Glutamatergic neuron (in vitro differentiated cells): ENCODE measurements at regions not wholly inside any gene's neighbourhood (a gene's known extent, or its start where the extent isn't known, plus 50 kb on each side); places are given as distances from the start of the nearest gene placed in this dataset.
A peak's percentile ranks its signal among the peaks of the same experiment; 100 is the strongest.

Experiments used
- DNase-seq: peaks from one replicate; pipeline ENCODE4 v3.0.0; 2022
- H3K27ac Mint-ChIP-seq: one replicate; pipeline ENCODE4 v1.8.0; 2020; ENCODE audit warnings: mild to moderate bottlenecking, mixed read lengths, inconsistent platforms; ENCODE audit not compliant: unreplicated experiment
- H3K27me3 Mint-ChIP-seq: one replicate; pipeline ENCODE4 v1.8.0; 2020; ENCODE audit warnings: mild to moderate bottlenecking, moderate library complexity, mixed read lengths, inconsistent platforms; ENCODE audit not compliant: unreplicated experiment
- H3K36me3 Mint-ChIP-seq: one replicate; pipeline ENCODE4 v1.8.0; 2020; ENCODE audit warnings: mild to moderate bottlenecking, mixed read lengths, inconsistent platforms; ENCODE audit not compliant: unreplicated experiment
- H3K4me1 Mint-ChIP-seq: one replicate; pipeline ENCODE4 v1.8.0; 2020; ENCODE audit warnings: mild to moderate bottlenecking, low read depth, mixed read lengths, inconsistent platforms; ENCODE audit not compliant: unreplicated experiment
- H3K4me3 Mint-ChIP-seq: one replicate; pipeline ENCODE4 v1.8.0; 2020; ENCODE audit warnings: mild to moderate bottlenecking, mixed read lengths, inconsistent platforms; ENCODE audit not compliant: unreplicated experiment
- H3K9me3 Mint-ChIP-seq: one replicate; pipeline ENCODE4 v1.8.0; 2020; ENCODE audit warnings: mild to moderate bottlenecking, moderate library complexity, mixed read lengths, inconsistent platforms; ENCODE audit not compliant: unreplicated experiment
- TF ChIP-seq, protein P1 (sequence below): fragments of 200-600 bp; sonication (generic); IDR thresholded peaks from one replicate; pipeline ENCODE4 v1.5.0; 2021; ENCODE audit not compliant: partially characterized antibody, unreplicated experiment

DNA sequence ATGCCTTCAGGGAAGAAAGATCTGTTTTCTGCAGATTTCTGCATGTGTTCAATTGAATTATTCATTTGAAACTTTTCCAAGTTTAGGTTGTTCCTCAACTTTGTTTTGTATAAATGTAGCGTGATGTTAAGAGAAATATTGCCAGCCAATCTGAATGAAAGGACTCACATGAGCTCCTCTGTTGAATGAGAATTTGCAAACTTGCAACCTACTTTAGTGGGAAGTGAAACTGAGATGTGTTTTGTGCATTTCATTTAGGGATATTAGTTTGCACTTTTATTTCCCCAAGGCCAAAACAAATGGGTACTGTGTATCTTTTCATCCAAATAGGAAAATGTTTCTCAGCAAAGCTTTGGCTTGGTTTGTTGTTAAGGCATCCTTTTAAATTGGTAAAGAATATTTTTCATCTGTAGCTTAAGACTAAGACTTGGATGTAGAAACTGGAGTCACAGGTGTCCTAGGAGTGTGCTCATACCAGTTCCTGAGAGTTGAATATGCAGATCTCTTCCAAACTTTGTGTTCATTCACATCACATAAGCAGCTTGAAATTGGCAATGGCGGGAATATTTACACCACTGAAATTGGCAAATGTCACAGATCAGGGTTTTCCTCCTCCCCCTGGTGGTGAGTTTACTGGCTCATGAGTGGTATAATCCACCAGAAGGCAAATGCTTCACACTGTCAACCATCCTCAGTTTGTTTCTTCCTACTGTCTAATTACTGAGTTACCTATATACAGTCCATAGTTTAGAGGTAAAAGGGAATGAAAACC, 193.6 kb upstream of the BANK1 start:
- TF ChIP-seq, protein P1, sequence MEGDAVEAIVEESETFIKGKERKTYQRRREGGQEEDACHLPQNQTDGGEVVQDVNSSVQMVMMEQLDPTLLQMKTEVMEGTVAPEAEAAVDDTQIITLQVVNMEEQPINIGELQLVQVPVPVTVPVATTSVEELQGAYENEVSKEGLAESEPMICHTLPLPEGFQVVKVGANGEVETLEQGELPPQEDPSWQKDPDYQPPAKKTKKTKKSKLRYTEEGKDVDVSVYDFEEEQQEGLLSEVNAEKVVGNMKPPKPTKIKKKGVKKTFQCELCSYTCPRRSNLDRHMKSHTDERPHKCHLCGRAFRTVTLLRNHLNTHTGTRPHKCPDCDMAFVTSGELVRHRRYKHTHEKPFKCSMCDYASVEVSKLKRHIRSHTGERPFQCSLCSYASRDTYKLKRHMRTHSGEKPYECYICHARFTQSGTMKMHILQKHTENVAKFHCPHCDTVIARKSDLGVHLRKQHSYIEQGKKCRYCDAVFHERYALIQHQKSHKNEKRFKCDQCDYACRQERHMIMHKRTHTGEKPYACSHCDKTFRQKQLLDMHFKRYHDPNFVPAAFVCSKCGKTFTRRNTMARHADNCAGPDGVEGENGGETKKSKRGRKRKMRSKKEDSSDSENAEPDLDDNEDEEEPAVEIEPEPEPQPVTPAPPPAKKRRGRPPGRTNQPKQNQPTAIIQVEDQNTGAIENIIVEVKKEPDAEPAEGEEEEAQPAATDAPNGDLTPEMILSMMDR = peak; percentile 51
- Mint-ChIP-seq H3K4me3 (no peak overlapping the region), H3K36me3 (no peaks in the 10 kb centered on the region), H3K27me3 (peaks cover 3% of the 10 kb centered on the region), H3K27ac (no peak overlapping the region), H3K4me1 (no peaks in the 10 kb centered on the region), H3K9me3 (no peaks in the 10 kb centered on the region)
- no peak for DNase-seq

DNA sequence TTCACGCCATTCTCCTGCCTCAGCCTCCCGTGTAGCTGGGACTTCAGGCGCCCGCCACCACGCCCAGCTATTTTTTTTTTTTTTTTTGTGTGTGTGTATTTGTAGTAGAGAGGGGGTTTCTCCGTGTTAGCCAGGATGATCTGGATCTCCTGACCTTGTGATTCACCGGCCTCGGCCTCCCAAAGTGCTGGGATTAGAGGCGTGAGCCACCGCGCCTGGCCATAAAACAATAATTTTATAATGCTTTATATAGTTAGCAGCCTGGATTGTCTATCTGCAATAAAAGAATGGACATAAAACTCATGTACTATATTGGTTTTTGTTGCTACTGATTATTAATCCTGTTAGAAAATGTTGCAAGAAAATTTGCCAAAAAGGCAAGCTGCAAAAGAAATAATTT, 195.9 kb upstream of the BANK1 start:
- Mint-ChIP-seq H3K9me3 (no peaks in the 10 kb centered on the region), H3K36me3 (no peaks in the 10 kb centered on the region), H3K4me1 (no peaks in the 10 kb centered on the region), H3K27ac (no peak overlapping the region), H3K4me3 (no peak overlapping the region), H3K27me3 (peaks cover 1% of the 10 kb centered on the region)
- TF ChIP-seq, protein P1 = no peak
- DNase-seq = no peak

DNA sequence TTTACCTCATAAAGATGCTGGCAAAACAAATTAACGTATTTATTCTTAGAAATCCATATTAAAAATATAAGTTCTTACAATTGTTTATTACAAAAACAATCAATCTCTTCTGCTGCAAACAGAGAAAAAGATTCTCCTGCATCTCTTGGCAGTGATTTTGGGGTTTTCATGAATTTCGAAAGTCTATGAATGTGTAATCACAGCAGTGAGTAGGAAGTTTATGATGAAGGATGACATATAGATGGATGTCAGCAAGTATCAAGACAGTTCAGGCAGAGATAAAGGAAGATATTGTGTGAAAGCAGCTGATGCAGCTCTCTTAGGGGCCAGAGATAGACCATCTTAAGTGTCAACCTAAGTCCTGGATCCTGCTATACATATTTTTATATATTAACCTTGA, 196.9 kb upstream of the BANK1 start:
- Mint-ChIP-seq H3K4me1 (no peaks in the 10 kb centered on the region), H3K9me3 (no peaks in the 10 kb centered on the region), H3K36me3 (no peaks in the 10 kb centered on the region), H3K27ac (no peak overlapping the region), H3K4me3 (no peak overlapping the region), H3K27me3 (peaks cover 1% of the 10 kb centered on the region)
- no peak for DNase-seq
- TF ChIP-seq, protein P1 = no peak

DNA sequence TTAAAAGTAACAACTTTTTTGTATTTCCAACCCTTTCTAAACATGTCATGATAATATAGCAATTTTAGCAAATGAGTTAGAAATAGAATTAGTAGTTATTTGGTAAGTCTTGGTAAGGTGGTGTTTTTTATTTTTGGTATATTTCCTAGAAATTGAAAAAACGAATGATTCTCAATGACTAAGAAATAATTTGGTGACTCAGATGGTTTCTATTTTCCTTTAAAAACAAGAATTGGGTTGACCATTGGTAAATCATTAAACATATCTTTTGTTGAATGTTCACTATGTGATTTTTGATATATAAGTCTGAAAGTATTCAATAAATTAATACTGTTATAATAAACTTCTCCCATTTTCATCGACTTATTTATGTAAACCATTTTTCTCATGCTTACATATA, 206.2 kb upstream of the BANK1 start:
- Mint-ChIP-seq H3K27me3 (no peaks in the 10 kb centered on the region), H3K4me1 (no peaks in the 10 kb centered on the region), H3K9me3 (peaks cover 2% of the 10 kb centered on the region), H3K27ac (no peak overlapping the region), H3K4me3 (no peak overlapping the region), H3K36me3 (no peaks in the 10 kb centered on the region)
- no peak for DNase-seq
- TF ChIP-seq, protein P1 = no peak

DNA sequence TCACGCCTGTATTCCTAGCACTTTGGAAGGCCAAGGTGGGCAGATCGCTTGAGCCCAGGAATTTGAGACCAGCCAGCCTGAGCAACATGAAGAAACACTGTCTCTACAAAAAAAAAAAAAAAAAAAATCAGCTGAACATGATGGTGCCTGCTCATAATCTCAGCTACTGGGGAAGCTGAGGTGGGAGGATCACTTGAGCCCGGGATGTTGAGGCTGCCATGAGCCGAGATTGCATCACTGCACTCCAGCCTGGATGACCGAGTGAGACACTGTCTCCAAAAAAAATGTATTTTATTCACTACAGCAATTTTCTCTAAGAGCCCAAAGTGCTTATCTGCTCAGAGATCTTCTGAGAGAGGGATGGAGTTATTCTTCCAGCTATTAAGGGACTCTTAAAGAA, 215.8 kb upstream of the PPP3CA start:
- no peaks in the 10 kb centered on the region for H3K36me3 Mint-ChIP-seq
- TF ChIP-seq, protein P1 = no peak
- DNase-seq = no peak
- H3K27ac Mint-ChIP-seq = no peak overlapping the region
- H3K4me3 Mint-ChIP-seq = no peak overlapping the region
- H3K4me1 Mint-ChIP-seq = no peaks in the 10 kb centered on the region
- H3K27me3 Mint-ChIP-seq = no peaks in the 10 kb centered on the region
- H3K9me3 Mint-ChIP-seq = no peaks in the 10 kb centered on the region
